GM19328 (cell line): ENCODE measurements at regions not wholly inside any gene's neighbourhood (a gene's known extent, or its start where the extent isn't known, plus 50 kb on each side); places are given as distances from the start of the nearest gene placed in this dataset.
"Not testable (repeated sequence)": the region's sequence is repeated elsewhere in the genome, so short reads cannot be mapped to it uniquely, and the experiment has no call there.

Source experiments
- ATAC-seq: cut with Tn5 transposase; IDR thresholded peaks from one replicate; pipeline ENCODE4 v1.9.1; 2021; ENCODE audit warnings: mild to moderate bottlenecking, moderate library complexity; ENCODE audit not compliant: unreplicated experiment

GRCh38 chr10:58070956-58071355 lies 196.7 kb downstream of the IPMK start:
- no peak for ATAC-seq

- no peak for ATAC-seq
These were observed 198.9 kb downstream of the IPMK start for GRCh38 chr10:58068809-58069208.

DNA sequence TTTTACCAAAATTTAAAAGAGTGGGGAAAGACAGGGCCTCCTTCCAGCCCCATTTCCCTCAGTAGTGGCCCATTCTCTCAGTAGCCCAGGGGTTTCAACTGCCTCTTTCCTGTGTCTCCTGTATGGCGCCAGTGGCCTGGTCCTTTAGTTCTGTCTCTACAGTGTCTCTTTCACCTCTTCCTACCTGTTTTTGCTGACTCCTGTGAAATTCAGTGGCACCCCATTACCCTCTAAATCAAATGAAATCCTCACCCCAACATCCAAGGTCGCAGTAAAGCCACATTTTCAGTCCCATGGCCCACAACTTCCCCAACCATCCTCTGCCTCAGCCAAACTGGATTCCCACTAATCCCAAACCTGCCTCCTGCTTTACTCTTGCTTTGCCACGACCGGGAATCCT lies 200.7 kb downstream of the IPMK start:
- no peak for ATAC-seq

- ATAC-seq: no peak
These were observed 201.6 kb downstream of the IPMK start for GRCh38 chr10:58066126-58066525.

- ATAC-seq: no peak
These were observed 202.2 kb downstream of the IPMK start for GRCh38 chr10:58065529-58065815.

GRCh38 chr10:58064714-58065528 lies 202.8 kb downstream of the IPMK start:
- ATAC-seq: no peak

DNA sequence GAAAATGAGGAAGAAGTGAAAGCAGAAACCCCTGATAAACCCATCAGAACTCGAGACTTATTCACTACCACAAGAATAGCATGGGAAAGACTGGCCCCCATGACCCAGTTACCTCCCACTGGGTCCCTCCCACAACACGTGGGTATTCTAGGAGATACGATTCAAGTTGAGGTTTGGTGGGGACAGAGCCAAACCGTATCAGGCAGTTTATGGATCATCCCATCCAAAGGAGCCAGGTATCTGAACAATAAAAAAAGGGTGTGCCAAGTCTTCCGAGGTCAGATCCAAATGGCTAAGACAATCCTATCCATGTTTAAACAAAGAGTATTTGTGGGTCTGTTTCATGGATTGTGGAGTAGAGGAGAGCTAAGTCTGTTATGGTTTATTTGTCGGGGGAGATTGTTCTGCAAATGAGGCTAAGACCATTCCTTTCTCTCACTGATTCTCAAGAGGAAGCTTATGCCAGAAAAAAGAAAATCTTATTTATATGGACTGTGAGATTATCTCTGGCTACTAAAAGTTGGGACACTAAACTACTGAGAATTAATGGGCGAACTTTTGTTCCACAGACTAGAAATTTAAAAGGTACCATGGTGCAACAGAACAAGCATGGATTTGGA lies 203.7 kb downstream of the IPMK start:
- no peak for ATAC-seq

- not testable (repeated sequence) for ATAC-seq
These were observed 209.0 kb downstream of the IPMK start for GRCh38 chr10:58058683-58059082.

DNA sequence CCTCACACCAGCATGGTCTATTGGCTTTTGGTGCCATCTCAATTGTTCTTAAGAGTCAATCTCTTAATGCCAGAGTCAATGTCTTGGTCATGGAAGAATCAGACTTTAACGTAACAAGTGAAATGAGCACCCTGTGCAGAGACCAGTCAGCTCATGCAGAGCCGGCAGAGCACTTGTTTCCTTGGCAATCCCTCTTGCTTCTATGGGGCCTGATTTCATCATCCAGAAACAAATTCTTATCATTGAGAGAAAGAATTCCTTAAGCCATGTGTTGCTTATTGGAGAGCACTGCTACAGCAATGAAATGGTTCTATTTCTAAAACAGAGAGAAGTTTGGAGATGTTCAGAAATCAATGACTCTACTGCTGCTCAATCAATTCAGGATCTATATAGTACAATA lies 212.8 kb downstream of the IPMK start:
- ATAC-seq: no peak

GRCh38 chr10:58052772-58053171 lies 214.9 kb downstream of the IPMK start:
- no peak for ATAC-seq

DNA sequence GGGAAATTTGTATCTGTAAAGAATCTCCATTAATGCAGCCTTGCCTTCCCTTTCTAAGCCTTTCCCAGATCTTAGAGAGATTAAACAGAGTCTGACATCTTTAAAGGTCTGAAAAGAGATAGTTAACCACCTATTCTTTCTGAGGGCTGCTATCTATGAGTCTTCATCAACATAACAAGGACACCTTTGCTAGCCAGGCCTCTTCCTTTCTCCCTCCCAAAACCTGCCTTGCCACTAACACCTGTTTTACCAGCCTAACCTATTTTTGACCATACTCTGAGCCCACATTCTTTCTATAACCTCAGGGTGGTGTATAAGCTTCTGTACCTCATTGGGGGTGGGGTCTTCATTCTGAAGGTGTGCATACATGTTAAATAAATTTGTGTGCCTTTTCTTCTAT lies 217.1 kb downstream of the IPMK start:
- no peak for ATAC-seq

GRCh38 chr10:58048936-58049335 lies 218.8 kb downstream of the IPMK start:
- ATAC-seq: no peak

- ATAC-seq: no peak
These were observed 223.6 kb downstream of the IPMK start for GRCh38 chr10:58044072-58044471.

- ATAC-seq: no peak
These were observed 225.8 kb downstream of the IPMK start for GRCh38 chr10:58041901-58042300.

- no peak for ATAC-seq
These were observed 237.5 kb downstream of the IPMK start for GRCh38 chr10:58030208-58030607.

- ATAC-seq: no peak
These were observed 238.9 kb downstream of the IPMK start for GRCh38 chr10:58028597-58029366.

- ATAC-seq: no peak
These were observed 240.3 kb downstream of the IPMK start for GRCh38 chr10:58027426-58027825.

DNA sequence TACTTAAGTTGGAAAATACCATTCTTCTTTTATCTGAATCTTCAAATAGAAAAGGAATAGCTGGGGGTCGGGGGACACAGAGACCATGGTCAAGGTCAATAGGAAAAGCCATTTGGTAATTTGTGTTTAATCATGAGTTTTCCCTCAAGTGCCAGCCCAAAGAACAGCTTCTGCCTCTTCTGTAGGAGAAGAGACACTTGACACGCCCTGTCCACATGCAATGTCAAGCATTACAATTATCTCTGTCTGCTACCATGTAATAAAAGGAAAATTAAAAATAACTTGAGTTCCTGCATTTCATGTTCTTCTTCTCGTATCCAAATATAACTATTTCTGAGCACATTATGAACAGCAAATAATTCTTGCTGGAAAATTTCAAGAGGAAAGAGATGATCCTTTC lies 241.7 kb downstream of the IPMK start:
- no peak for ATAC-seq

DNA sequence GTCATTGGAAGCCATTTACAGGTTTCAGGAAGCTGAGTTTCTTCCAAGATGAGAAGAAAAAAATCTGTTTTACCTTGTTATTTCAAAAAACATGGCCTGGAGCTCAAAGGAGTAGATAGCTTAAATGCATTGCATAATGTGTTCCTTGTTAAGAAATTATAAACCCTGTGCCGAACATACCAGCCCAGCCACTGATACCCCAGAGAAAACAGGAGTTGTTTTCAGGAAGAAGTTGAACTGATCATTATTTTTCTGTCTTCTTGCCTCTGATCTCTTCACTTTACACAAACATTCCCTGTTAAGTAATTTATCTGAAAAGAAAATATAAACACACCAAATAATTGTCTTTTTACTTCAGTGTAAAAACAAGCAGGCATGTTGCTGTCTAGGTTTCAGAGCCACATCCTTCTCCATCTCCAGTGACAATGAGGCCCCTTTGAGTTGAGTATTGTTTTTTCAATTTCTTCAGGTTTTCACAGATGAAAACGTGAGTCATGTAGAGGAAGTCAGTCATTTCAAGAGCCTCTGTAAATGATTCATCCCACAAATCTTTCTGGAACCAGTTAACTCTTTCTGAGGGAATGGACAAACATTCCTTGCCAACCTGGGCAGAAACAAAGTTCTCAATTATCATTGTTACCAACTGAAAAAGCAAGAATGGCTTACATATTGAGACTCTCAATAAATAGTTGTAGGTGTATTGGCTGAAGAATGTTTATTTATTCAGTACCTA lies 244.2 kb downstream of the IPMK start:
- ATAC-seq: no peak

- ATAC-seq: no peak
These were observed 247.7 kb downstream of the IPMK start for GRCh38 chr10:58019863-58020537.
